Pulmonary artery endothelial cell (primary cell): ENCODE measurements at regions not wholly inside any gene's neighbourhood (a gene's known extent, or its start where the extent isn't known, plus 50 kb on each side); places are given as distances from the start of the nearest gene placed in this dataset.
"Not testable (repeated sequence)": the region's sequence is repeated elsewhere in the genome, so short reads cannot be mapped to it uniquely, and the experiment has no call there.

Source experiments
- DNase-seq: peaks from one replicate; pipeline ENCODE4 v3.0.0-alpha.2; 2011; ENCODE audit warnings: low read depth, low spot score

DNA sequence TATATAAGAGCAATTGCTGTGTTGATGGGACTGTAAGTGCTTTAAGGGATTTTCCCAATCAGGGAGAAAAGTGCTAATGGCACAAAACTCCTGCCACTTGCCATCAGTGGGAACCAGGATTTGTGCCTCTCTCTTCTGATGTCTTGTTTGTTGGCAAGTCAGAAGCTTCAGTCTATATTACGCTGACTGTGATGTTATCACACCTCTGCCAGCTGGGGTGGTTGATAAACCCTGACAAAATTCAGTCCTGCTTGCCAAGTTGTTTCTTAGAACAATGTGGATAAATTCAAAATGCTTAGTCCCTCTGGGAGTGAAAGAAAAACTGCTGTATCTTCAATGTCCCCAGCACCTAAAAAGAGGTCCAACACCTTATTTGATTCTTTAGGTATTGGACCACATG, 161.4 kb upstream of the FBXL7 start:
- DNase-seq, result no peak

DNA sequence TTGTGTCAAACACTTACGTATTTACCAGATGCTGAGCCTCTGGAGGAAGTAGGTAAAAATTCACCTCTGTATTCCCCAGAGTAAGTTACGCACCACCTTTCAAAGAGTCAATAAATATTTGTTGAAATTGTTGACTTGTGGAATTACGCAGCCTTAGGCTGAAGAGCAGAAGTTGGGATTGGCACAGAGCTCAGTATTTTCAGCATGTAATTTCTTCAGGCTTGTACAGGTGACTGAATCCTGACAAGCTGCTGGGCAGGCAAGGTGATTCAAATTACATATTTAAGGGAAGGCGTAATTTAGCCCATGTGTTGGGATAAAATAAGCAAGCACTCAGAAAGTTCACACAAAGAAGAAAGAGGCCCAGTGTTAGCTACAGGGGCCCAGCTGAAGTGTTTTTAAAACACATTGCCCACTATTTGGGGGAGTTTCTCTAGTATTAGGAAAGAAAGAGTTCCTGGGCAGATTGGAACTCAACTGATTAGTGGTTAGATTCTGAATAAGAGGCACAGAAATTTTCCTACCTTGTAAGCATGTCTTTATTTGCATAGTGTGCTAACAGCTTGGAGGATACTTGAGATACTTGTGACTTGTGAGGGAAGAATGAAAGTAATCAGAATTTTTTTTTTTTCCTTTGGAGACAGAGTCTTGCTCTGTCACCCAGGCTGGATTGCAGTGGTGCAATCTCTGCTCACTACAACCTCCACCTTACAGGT, 165.3 kb upstream of the FBXL7 start:
- no peak for DNase-seq

DNA sequence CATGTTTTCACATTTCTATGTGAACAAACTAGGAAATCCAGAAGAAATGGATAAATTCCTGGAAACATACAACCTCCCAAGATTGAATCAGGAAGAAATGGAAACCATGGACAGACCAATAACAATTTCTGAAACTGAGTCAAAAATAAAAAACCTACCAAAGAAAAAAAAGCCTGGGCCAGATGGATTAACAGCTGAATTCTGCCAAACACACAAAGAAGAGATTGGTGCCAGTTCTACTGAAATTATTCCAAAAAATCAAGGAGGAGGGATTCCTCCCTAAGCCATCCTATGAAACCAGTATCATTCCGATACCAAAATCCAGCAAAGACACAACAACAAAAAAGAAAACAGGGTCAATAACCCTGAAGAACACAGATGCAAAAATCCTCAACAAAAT, 166.9 kb upstream of the FBXL7 start:
- no peak for DNase-seq

DNA sequence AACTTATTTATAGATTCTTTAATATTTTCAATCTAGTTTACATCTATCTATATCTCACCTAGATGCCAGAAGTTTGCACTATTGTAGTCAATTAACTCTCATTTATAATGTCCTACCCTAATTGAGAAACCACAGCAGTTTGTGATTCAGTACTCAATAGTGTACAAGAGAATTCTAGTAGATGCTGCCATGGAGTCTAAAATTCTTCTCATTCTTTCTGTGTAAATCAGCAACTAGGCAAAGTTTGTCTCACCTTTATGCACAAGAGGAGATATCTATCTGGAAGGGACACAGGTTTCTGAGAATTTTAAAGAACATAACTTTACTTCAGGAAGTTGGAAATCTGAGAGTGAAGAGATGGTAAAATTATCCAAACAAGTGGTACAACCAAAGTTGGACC, 173.0 kb upstream of the FBXL7 start:
- DNase-seq, result no peak

DNA sequence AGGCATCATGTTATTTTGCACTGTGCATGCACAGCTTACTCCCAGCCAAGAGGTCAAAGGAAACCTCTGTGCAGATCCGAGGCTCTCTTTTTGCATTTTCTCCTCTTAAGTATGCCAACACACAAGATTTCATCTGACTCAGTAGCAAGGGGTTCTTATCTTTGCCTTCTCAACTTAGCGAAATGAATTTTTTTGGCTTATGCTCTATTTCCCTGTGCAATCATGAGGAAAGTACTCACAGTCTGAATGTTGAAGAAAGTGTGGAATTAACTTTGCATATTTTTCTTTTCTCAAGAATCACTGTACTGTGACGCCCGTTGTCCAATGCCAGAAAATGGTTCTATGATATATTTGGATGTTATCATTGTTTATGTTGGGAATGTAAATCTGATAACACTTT, 173.5 kb upstream of the FBXL7 start:
- DNase-seq, result no peak

DNA sequence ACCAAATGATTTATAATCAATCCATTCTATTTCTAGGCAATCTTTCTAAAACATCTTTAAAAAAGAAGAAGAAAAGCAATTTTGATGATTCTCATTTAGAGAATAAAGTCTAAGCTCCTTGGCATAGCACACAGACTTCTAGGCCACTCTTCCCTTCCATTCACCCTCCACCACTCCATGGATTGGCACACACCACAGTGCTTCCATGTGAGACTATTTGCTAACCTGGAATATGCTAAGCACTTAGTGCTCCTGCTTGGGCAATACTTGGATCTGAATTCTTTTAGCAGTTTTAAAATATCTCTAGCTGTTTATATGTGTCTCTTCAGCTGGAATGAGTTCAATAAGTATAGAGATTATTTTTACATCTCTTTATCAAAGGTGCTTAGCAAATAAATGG, 177.6 kb upstream of the FBXL7 start:
- no peak for DNase-seq

DNA sequence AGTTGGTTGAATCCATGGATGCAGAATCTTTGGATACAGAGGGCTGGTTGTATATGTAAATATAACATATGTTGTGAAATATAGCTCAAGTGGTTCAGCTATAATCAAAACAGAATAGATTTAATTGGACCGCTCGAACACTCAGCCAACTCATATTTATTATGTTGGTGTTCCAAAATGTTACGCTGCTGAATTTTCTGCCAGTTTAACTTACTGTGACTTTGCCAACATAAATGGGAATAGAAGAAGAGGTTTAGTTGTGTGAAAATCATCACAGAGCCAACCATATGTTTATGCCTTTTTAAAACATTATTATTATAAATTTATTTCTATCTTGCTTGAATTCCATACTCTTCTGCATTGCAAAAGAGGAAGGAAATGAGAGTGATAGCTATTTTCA, 178.2 kb upstream of the FBXL7 start:
- no peak for DNase-seq

DNA sequence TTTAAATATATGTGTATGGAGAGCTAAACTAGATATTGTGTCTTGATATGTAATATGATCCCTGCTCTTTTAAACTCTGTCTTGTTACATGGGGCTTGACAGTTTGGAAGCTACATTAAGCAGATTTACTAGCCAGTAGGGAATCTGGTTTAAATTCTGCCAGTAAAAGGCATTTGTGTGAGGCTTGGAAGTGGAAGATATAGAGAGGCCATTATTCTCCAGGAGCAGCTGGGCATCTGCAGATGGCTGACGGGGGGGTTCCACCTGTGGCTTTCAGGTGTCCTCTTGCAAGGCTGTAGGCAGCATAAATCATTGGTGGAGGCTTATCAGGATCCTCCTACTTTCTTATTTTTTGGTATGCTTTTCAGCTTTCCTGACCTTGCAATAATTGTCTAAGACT, 179.1 kb upstream of the FBXL7 start:
- no peak for DNase-seq

DNA sequence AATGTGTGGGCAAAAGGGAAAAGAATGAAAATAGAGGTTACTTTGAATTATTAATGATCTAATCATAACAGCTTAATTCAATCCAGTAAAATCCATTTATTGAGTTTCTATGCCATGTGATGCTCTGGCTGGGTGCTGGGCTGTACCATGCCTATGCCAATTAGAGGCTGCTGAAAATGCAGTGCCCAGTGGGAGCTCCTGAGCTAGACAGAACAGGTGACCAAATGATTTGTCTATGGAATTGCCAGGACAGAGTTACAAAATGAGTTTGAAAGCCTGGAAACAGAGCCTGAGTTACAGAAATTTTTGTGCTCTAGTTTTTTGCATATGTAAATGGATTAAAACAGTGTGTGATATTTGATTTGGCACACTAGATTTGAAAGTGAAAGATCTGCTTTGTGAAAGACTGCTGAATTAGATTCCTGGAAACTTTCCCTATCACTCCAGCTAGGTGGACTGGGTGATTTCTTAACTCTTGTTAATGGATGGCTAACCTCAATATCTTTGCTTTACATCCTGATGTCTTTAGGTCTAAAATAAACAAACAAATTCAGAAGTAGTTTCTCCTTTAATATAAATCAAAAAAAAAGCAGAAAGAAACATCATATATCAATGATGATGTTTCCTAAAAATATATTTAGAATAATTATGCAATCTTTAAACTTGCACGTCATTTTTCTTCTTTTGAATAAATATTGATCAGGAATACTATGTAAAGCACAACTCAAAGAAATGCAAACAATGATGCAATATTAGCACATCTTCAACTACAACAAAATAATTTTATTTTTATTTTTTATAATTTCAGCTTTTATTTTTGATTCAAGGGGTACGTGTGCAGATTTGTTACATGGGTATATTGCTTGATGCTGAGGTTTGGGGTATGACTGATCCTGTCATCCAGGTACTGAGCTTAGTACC, 194.8 kb upstream of the FBXL7 start:
- DNase-seq, result no peak

DNA sequence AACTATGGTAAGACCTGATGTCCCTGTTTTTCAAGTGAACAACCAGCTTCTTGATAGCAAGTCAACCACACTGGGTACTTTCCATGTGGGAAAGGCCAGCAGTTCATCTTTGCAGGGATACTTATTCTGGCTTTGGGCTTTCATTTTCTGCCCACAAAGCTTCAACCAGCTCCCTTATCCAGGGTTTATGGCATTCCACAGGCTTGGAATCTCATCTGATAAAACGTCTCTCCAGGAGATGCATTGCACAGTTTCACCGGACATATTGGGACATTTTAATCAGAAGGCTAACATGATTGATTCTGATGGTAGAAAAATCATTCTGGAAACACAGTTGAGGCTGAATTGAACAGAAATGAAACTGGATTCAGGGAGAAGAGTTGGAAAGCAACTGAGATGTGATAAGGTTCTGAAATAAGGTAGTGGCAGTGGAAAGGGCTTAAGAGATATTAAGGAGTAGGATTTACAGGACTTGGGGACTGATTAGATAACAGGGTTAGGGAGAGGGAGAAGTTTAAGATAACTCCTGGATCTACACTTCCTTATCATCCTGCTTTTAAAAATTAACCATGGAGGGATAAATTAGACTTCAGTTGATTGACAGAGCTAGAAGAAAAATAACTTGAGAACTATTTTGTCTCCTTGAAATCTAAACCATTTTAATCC, 195.8 kb upstream of the FBXL7 start:
- DNase-seq, result no peak

DNA sequence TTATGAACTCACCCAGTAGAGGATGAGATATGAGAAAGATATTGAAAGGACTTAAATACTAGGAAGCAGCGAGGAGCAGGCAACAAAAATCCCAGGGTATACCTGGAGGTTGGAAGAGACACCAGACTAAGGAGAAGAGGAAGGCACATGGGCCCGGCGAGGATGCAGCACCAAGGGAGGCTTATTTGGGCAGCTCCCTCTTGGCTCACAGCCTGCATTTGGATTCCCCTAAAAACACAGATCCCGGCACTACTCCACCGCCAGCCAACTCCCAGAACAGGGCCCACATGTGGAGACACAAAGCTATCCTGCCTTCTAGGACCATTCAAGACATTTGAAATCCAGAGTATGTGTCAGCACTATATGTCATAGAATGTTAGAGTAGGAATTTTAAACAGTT, 199.8 kb upstream of the FBXL7 start:
- DNase-seq, result no peak

DNA sequence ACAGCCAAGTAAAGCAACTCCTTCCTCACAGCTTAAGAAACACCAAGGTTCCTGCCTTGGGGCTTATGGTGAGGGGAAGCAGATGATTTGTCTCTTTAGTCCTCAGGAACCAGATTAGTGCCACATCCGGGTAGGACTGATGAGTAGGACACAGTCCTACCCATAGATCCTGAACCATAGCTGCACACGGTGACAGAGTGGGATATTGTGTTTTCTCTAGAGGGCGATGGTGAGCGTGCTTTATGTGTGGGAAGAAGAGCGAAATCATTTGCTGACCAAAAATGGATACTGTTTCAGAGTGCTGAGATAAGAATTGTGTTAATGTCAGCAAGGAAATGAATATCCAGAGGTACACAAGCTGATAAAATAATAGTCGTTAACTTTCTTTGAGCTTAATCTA, 209.0 kb upstream of the FBXL7 start:
- DNase-seq, result no peak

DNA sequence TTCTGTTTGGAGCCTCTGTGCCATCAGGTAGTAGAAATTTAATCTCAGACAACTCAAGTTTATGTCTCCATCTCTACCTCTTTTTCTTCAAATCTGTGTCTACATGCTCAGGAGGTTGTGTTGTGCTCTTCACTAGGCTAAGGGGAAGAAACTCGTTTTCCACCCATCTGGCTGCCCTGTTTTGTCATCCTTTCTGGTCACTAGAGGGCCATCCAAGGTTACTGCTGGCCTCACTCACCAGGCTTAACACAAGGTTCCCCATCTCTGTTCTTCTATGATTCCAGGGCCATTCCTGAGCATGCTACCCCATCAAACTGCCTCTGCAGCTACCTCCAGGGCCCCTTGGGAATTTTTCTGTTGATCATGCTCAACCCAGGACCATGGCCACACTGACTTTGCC, 213.3 kb upstream of the FBXL7 start:
- no peak for DNase-seq

DNA sequence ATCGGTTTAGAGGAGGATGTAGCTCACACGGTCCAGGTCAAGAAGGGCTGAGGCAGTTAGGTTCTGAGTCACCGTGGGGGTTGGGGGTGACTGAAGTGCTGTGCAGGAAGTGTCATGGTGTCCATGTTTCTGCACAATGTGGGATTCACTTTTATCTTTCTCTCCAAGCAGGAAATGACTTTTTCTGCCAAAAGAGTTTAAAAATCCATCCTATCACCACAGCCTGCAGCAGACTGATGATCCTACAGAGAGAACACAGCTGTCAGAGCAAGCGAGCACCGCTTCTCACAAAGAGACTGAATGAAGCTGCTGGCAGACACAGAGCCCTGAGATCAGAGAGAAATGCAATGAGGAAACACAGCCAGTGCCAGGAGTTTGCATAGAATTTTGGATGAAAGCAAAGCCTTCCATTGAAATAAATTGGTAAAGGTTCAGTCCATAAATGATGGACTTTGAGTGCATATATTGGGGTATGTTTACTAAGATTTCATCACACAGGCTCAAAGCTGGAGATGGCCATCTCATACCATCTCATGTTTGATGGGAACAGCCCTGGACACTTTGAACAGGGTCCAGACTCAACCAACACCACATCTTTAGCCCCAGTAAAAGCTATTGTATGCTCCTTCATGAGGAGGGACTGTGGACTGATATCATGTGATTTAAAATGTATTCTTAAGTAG, 213.9 kb upstream of the FBXL7 start:
- DNase-seq, result no peak

DNA sequence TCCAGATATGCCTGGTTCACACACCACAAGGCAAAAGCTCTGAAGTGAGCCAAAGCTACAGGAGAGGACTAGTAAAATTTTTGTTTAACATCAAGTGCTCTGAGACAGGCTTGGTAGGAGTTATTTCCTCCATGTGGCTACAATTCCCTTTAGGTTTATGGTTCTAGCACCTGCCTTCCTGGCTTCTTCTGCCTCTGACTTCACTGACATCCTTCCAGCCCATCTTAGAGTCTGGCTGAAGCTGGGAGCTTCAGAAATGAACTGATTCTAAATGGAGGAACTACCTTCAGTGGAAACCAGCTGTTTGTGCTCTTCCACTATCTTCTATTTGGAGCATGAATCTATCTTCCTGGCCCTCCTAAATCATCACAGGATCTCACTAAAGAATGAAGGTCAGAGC, 215.3 kb upstream of the FBXL7 start:
- no peak for DNase-seq

DNA sequence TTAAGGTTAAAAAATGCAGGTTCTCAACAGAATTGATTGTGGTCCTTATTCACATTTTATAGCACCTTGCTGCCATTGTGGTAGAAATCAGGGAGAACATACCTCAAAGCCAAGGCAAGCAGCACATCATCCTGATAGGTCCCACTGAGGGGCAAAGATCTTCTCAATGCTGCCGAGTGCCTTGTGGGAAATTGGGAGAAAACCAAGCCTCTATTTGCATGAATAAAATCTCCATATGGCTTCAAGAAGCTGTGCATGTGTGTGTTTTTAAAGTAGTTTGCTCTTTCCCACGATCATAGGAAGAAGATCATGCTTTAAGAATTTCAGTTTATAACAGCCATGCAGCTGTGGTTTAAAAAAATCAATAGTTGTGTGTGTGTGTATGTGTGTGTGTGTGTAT, 216.9 kb upstream of the FBXL7 start:
- no peak for DNase-seq

DNA sequence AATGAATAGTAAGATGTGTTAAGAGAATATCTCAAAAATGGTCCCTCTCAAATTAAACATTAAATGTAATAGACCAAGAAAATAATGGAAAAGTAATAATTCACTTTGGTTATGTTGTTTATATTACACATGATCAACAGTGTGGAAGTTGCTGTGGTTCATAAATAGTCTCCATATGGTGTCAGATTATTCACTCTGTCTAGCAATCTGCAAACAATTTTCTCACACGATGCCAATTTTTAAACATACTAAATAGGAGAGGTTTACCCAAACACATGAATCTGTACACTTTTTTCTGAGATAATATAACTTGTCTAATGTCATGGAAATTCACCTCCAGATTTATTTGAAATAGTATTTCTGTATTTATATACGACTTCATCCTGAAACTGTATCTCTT, 217.4 kb upstream of the FBXL7 start:
- DNase-seq, result no peak

DNA sequence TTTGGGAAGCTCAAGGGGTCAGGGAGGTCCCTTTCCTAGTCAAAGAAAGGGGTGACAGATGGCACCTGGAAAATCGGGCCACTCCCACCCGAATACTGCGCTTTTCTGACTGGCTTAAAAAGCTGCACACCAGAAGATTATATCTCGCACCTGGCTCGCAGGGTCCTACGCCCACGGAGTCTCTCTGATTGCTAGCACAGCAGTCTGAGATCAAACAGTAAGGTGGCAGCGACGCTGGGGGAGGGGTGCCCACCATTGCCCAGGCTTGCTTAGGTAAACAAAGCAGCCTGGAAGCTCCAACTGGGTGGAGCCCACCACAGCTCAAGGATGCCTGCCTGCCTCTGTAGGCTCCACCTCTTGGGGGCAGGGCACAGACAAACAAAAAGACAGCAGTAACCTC, 228.4 kb upstream of the FBXL7 start:
- DNase-seq, result not testable (repeated sequence)

DNA sequence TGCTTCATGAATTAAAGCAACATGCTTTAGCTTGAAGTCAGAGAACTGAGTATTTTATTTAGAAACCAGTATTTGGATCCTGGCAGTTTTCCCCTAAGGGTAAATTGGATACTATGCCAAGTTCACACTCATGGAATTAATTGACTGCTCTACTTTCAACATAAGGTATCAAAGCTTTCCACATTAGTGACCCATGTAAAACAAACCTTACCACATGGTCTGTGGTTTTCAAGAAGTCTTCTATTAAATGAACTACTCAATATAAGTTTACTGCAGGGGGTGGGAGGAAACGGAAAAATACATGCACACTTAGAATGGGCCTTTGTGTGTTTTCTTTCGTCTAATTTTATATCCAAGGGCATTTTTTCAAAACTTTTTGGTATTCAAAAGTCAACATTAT, 232.0 kb upstream of the FBXL7 start:
- no peak for DNase-seq

DNA sequence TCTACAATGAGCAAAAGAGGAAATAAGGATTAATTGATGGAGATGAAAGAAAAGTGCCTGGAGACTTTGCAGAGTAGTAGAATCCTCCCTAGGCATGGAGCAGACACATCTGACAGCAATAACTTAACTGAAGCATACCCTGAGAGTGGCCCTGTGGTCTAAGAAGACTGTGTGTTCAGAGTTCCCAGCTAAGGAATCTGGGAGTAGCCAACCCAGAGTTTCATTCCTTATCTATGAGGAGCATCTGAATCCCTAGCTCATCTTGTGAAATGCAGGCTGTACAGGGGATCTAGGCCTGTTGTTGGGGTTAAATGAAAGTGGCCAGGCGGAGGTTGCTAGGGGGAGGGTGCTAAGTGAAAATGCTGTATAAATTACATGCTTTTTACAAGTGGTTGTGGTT, 233.1 kb upstream of the FBXL7 start:
- no peak for DNase-seq

DNA sequence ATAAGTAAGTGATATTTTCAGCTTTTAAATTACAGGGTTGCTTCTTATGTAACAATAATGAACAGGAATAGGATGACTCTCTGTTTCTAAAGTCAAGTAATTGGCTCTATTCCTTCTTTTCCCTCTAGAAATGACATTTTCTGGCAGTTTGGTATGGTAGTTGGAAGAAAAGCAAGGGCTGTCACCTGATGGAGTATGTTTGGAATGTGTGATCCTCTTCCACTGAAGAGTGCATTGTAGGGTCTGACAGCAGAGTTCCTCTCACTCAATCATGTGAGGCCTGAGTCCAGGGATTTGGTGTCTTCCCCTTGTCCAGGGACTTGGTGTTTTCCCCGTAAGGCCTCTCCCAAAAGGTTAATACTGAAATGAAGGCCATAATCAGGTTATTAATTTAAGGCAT, 233.8 kb upstream of the FBXL7 start:
- no peak for DNase-seq

DNA sequence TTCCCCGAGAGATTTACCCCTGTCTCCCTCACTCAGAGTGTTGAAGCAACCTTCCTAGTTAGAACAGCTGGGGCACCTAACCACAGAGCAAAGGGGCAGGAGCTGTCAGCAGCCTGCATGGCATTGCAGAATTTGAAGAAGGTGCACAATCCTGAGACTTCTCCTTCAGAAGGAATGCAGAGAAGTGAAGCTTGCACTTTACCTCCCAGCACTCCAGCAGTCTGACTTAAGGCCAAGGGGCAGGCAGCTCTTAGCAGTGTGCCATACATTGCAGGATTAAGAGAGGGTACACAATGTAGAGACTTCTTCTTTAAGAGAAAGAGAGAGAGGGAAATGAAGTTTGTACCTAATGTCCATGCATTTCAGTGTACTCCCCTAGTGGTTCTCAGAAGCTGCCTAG, 236.0 kb upstream of the FBXL7 start:
- DNase-seq, result no peak
